CD14-positive monocyte (primary cell): ENCODE measurements at regions not wholly inside any gene's neighbourhood (a gene's known extent, or its start where the extent isn't known, plus 50 kb on each side); places are given as distances from the start of the nearest gene placed in this dataset.

ENCODE experiments used
- DNase-seq, 3 donors: peaks; one replicate each; pipeline ENCODE4 v3.0.0-alpha.2; 2011 to 2022
- H2AFZ ChIP-seq: 2 replicates; pipeline ENCODE4 v1.6.0; 2012; ENCODE audit warnings: mild to moderate bottlenecking, low read depth, low read length, inconsistent platforms; ENCODE audit not compliant: insufficient read depth, poor library complexity, severe bottlenecking
- H3K27ac ChIP-seq, 2 donors: 1 replicate in 1 of 2; 2 replicates in 1 of 2; pipeline ENCODE4 v1.5.1; 2012 to 2013; ENCODE audit warnings: low read length in 2 of 2, control low read depth in 1 of 2, inconsistent platforms in 1 of 2, low read depth in 1 of 2, mild to moderate bottlenecking in 1 of 2
- H3K27me3 ChIP-seq, 2 donors: one replicate each; pipeline versions ENCODE4 v1.6.0 to v1.6.1; 2011 to 2013; ENCODE audit warnings: low read length in 2 of 2; ENCODE audit not compliant: control insufficient read depth in 2 of 2, insufficient read depth in 2 of 2
- H3K36me3 ChIP-seq, 2 donors: replicated peaks in 1 of 2; 1 replicate in 1 of 2; 2 replicates in 1 of 2; pipeline versions ENCODE4 v1.5.1 to v1.6.1; 2012 to 2013; ENCODE audit warnings: low read length in 2 of 2, control low read depth in 1 of 2, inconsistent platforms in 1 of 2, mild to moderate bottlenecking in 1 of 2; ENCODE audit not compliant: insufficient read depth in 2 of 2, control insufficient read depth in 1 of 2
- H3K4me1 ChIP-seq, 2 donors: 1 replicate in 1 of 2; 2 replicates in 1 of 2; pipeline versions ENCODE4 v1.5.1 to v1.6.1; 2012 to 2013; ENCODE audit warnings: low read length in 2 of 2, control low read depth in 1 of 2, inconsistent platforms in 1 of 2, mild to moderate bottlenecking in 1 of 2, moderate library complexity in 1 of 2; ENCODE audit not compliant: insufficient read depth in 2 of 2, control insufficient read depth in 1 of 2
- H3K4me2 ChIP-seq: replicated peaks from 2 replicates; pipeline ENCODE3; 2012; ENCODE audit warnings: low read length, moderate library complexity, mild to moderate bottlenecking; ENCODE audit not compliant: poor library complexity, severe bottlenecking; ENCODE audit errors: extremely low read depth
- H3K4me3 ChIP-seq, 3 experiments: fragments of 200-600 bp in 1 of 3; sonication (generic) in 1 of 3; replicated peaks in 1 of 3; 1 replicate in 2 of 3; 2 replicates in 1 of 3; pipeline ENCODE4 v1.5.1; 2011 to 2013; ENCODE audit warnings: low read length in 3 of 3, mild to moderate bottlenecking in 3 of 3, control low read depth in 2 of 3, low read depth in 2 of 3, inconsistent platforms in 1 of 3, moderate library complexity in 1 of 3
- H3K79me2 ChIP-seq: 2 replicates; pipeline ENCODE4 v1.6.0; 2012; ENCODE audit warnings: mild to moderate bottlenecking, control low read depth, inconsistent platforms, low read length, moderate library complexity; ENCODE audit not compliant: insufficient read depth
- H3K9ac ChIP-seq: 2 replicates; pipeline ENCODE4 v1.6.0; 2017; ENCODE audit warnings: low read length, mild to moderate bottlenecking; ENCODE audit not compliant: insufficient read depth, poor library complexity, severe bottlenecking
- H3K9me3 ChIP-seq, 2 donors: replicated peaks in 1 of 2; 1 replicate in 1 of 2; 2 replicates in 1 of 2; pipeline versions ENCODE4 v1.5.1 to v1.6.1; 2012 to 2013; ENCODE audit warnings: low read length in 2 of 2, control low read depth in 1 of 2; ENCODE audit not compliant: control insufficient read depth in 1 of 2, insufficient read depth in 1 of 2
- H4K20me1 ChIP-seq: 2 replicates; pipeline ENCODE4 v1.6.0; 2012; ENCODE audit warnings: mild to moderate bottlenecking, low read length, control low read depth, moderate library complexity; ENCODE audit not compliant: insufficient read depth
- H3K27ac Mint-ChIP-seq, 7 donors: one replicate each; pipeline ENCODE4 v1.8.0; 2020; ENCODE audit warnings: mild to moderate bottlenecking in 7 of 7, mixed read lengths in 7 of 7, moderate library complexity in 6 of 7, inconsistent platforms in 2 of 7
- H3K27me3 Mint-ChIP-seq, 3 donors: one replicate each; pipeline ENCODE4 v1.8.0; 2021 to 2022; ENCODE audit warnings: low read depth in 3 of 3, mild to moderate bottlenecking in 3 of 3, mixed read lengths in 3 of 3, moderate library complexity in 3 of 3, inconsistent platforms in 1 of 3
- H3K36me3 Mint-ChIP-seq, 2 donors: one replicate each; pipeline ENCODE4 v1.8.0; 2020; ENCODE audit warnings: mixed read lengths in 2 of 2, inconsistent platforms in 1 of 2, mild to moderate bottlenecking in 1 of 2
- H3K4me1 Mint-ChIP-seq: one replicate; pipeline ENCODE4 v1.8.0; 2020; ENCODE audit warnings: mild to moderate bottlenecking, mixed read lengths
- H3K4me3 Mint-ChIP-seq, 2 donors: one replicate each; pipeline ENCODE4 v1.8.0; 2020; ENCODE audit warnings: mild to moderate bottlenecking in 2 of 2, mixed read lengths in 2 of 2, moderate library complexity in 1 of 2
- H3K9me3 Mint-ChIP-seq, 7 donors: one replicate each; pipeline ENCODE4 v1.8.0; 2020 to 2022; ENCODE audit warnings: mixed read lengths in 7 of 7, mild to moderate bottlenecking in 6 of 7, moderate library complexity in 6 of 7, inconsistent platforms in 2 of 7
- CTCF ChIP-seq: fragments of 200-600 bp; IDR thresholded peaks from one replicate; pipeline ENCODE4 v1.8.0; 2022; ENCODE audit warnings: antibody characterized with exemption, mild to moderate bottlenecking
- intact Hi-C, 2 donors: fragments of 100-400 bp; cut with micrococcal nuclease; formaldehyde crosslinking; loops; one replicate each; pipeline versions ENCODE4 v1.15.0 to v1.15.1; 2023

GRCh38 chr14:27223906-27224305 is 626.1 kb upstream of the NOVA1 start:
- H3K27me3 ChIP-seq = no peaks in the 10 kb centered on the region
- H2AFZ ChIP-seq = no peak overlapping the region
- H4K20me1 ChIP-seq = no peaks in the 10 kb centered on the region
- Mint-ChIP-seq H3K9me3 (peaks cover 3 to 18% (median 10%) of the 10 kb centered on the region in 7 donors), H3K4me3 (no peak overlapping the region), H3K27me3 (peaks cover 0 to 5% (median 0%) of the 10 kb centered on the region in 3 donors), H3K36me3 (no peaks in the 10 kb centered on the region), H3K27ac (no peak overlapping the region), H3K4me1 (no peaks in the 10 kb centered on the region)
- H3K4me1 ChIP-seq = no peaks in the 10 kb centered on the region
- H3K79me2 ChIP-seq = no peaks in the 10 kb centered on the region
- H3K9me3 ChIP-seq = peaks cover 0 to 15% of the 10 kb centered on the region in 2 donors
- no peak overlapping the region for H3K4me2 ChIP-seq
- no peak for DNase-seq
- H3K36me3 ChIP-seq = no peaks in the 10 kb centered on the region
- no peak overlapping the region for H3K27ac ChIP-seq
- no peak overlapping the region for H3K4me3 ChIP-seq
- H3K9ac ChIP-seq = no peak overlapping the region
- TF ChIP-seq CTCF = no peak
- intact Hi-C loops = no loop called here

GRCh38 chr14:27228053-27228452 is 630.2 kb upstream of the NOVA1 start:
- Mint-ChIP-seq H3K4me3 (no peak overlapping the region), H3K36me3 (no peaks in the 10 kb centered on the region), H3K4me1 (no peaks in the 10 kb centered on the region), H3K27ac (no peak overlapping the region), H3K9me3 (peaks cover 0 to 4% (median 0%) of the 10 kb centered on the region in 7 donors), H3K27me3 (no peaks in the 10 kb centered on the region)
- H3K79me2 ChIP-seq = no peaks in the 10 kb centered on the region
- H3K4me1 ChIP-seq = no peaks in the 10 kb centered on the region
- no peaks in the 10 kb centered on the region for H3K36me3 ChIP-seq
- H3K4me3 ChIP-seq = no peak overlapping the region
- no peaks in the 10 kb centered on the region for H3K9me3 ChIP-seq
- no peak overlapping the region for H3K4me2 ChIP-seq
- H3K27me3 ChIP-seq = no peaks in the 10 kb centered on the region
- no peak overlapping the region for H2AFZ ChIP-seq
- intact Hi-C loops = no loop called here
- DNase-seq = no peak
- no peaks in the 10 kb centered on the region for H4K20me1 ChIP-seq
- no peak overlapping the region for H3K27ac ChIP-seq
- TF ChIP-seq CTCF = no peak
- no peak overlapping the region for H3K9ac ChIP-seq
